HS-27A (cell line): ENCODE measurements at regions not wholly inside any gene's neighbourhood (a gene's known extent, or its start where the extent isn't known, plus 50 kb on each side); places are given as distances from the start of the nearest gene placed in this dataset.

Source experiments
- DNase-seq: peaks from one replicate; pipeline ENCODE4 v3.0.0-alpha.2; 2012; ENCODE audit warnings: low read depth, missing footprints

DNA sequence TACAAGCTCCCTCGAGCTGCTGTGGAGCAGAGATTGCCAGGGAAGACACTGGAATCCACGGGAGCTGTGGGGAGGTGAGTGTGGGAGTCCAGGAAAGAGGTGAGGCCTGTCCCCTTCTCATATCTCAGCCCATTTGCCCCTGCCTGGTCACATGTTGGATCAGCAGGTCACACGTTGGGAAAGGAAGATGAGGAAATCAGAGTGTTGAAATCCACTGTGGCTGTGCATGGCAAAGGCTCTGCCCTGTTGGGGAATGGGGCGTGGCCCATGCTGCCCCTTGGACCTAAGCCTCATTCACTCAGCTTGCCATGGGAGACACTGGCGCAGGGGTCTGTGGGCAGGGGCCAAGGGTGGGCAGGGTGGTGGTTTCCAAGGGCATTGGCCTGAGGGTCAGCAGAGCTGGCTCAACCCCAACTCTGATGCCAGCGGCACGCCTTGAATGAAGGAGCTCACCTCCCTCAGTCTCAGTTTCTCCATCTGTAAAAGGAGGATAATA is 85.4 kb upstream of the CPEB4 start:
- no peak for DNase-seq

DNA sequence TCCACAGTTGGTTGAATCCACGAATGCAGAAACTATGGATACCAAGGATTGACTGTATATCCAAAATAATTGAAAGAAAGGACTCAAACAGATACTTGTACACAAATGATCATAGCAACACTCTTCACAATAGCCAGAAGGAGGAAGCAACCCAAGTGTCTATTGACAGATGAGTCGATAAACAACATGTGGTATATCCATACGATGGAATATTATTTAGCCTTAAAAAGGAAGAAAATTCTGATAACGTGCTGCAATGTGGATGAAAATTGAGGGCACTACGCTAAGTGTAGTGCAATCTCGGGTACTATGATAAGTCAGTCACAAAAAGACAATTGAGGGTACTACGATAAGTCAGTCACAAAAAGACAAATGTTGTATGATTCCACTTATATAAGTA is 83.6 kb upstream of the CPEB4 start:
- no peak for DNase-seq

GRCh38 chr5:173806270-173807035 is 81.7 kb upstream of the CPEB4 start:
- no peak for DNase-seq

DNA sequence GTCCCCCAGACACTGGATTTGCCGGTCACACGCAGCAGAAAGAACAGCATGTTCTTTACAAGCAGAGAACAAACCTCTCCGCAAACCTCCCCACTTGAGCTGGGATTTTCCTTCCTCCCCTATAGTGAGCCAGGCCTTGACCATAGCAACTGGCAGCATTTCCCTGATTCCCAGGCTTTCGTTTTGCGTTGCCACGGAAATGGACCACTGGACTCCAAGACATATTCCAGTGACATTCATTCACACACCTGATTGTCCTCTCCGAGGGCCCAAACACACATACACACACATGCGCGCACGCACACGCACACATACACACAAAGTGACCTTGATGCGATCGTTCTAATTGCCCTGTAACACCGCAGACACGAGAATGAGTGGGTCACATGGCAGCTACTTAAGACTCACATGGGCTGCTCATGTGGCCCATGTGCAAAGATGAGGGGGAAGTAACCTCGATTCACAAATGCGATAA is 80.9 kb upstream of the CPEB4 start:
- DNase-seq = no peak

DNA sequence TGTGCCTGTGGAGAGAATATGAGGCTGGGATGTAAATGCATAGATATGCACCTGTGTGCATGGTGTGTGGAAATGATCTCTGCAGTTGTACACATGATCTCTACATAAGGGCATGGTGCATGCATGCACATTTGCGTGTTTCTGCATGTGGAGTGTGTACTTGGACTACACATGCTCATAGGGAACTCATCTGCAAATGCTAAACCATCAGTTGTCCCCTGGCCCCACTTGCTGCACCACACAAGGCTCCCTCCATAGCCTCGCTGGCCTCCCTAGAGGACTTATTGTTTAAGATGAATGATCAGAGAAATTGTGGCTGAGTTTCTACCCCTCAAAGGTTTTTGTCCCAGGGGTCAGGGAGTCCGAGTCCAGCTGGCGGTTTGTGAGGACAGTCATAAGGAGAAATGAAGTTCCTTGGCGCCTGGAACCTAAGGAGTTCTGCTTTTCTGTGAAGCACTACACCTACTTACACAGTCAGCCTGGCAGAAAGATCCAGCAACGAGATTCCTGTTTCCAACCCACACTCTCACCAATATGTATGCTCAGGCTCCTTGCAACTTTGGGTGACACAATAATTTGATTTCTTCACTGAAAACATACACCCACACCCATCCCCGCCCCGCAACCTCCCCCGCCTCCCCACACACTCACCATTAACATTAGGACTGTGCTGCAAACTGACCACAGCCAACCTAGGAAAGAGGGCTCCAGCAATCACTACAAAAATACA is 79.9 kb upstream of the CPEB4 start:
- no peak for DNase-seq

- no peak for DNase-seq
These were observed 79.1 kb upstream of the CPEB4 start for GRCh38 chr5:173809014-173809413.

GRCh38 chr5:173812811-173813550 is 75.2 kb upstream of the CPEB4 start:
- no peak for DNase-seq

DNA sequence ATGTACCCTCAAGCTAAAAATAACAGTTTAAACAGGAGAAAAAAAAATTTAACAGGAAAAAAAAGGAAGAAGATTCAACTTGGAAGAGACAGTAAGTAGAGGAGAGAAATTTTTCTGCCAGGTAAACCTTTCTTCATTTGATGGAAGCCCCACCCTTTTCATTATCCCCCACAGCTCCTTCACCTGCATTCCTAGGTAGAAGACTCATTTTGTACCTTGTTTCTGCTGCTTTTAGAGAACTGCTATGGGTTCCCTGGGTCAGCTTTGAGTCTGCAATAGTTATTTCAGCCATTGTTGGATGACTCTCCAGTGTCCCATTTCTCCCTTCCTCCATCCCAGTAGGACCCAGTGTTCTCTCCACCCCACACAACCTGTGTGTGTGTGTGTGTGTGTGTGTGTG is 74.1 kb upstream of the CPEB4 start:
- DNase-seq = no peak

GRCh38 chr5:173815571-173815970 is 72.6 kb upstream of the CPEB4 start:
- DNase-seq = no peak

DNA sequence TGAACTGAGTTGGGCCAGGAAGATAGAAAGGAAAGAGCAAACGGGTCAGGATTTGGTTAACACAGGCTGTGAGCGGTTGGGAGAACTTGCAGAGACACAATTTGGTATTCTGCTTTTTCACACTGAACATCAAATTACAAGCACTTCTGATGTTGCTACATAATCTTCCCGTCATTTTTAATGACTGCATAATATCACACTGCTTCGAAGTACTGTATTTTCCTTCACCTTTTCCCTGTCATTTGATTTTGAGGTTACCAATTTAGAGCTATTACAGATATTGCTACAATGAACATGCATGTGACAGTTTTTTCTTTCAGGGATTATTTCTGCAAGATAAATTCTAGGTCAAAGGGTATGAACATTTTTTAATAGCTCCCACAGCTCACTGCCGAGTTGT is 71.4 kb upstream of the CPEB4 start:
- DNase-seq = no peak

- DNase-seq = no peak
These were observed 70.6 kb upstream of the CPEB4 start for GRCh38 chr5:173817561-173817960.

GRCh38 chr5:173819521-173819920 is 68.6 kb upstream of the CPEB4 start:
- DNase-seq = no peak

DNA sequence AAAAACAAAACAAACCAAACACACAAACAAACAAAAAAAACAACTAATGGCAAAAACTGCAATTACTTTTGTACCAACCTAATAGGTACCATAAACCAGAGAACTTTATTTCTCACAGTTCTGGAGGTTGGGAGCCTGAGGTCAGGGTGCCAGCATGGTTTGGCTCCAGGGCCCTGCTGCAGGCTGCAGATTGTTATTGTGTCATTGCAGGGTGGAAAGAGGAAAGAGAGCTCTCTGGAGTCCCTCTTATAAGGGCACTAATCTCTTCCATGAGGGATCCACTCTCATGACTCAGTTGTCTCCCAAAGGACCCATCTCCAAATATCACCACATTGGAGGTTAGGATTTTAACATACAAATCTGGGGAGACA is 64.9 kb upstream of the CPEB4 start:
- DNase-seq = no peak

DNA sequence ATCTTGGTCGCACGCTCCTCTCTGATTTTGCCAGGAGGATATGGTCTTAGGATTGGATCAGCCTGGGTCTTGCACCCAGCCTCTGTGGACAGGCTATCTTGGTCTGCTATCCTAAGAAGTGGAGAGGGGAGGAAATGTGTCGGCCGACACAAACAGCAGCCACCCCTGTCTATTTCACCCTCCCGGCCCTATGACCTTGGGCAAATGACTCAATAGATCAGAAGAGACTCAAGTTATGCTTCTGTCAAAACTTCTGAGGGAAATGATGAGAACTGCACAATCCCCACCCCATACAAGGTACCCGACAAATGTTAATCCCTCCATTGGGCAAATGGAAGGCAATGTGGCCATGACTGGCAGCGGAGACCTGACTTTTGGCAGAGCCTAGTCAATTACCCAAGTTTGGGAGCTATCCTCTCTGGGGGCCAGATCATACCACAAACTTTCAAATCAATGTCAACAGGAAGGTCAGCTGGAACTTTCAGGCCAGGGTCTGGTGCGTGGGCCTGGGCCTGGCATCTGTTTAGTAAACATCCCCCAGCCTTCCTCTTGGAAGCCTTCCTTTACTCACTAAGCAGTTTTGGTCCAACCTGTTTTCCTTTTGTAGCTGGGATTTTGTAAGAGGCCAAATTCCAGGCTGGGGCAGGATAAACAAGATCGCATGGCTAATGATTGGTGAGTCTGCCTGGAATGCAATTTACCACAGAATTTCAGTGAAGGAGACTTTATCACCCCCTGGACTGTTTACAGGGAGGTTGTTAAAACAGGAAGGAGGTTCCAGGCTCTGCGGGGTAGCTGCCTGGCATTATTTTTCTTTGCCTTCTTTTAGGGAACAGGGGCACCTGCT is 64.2 kb upstream of the CPEB4 start:
- peak; percentile 27 for DNase-seq

DNA sequence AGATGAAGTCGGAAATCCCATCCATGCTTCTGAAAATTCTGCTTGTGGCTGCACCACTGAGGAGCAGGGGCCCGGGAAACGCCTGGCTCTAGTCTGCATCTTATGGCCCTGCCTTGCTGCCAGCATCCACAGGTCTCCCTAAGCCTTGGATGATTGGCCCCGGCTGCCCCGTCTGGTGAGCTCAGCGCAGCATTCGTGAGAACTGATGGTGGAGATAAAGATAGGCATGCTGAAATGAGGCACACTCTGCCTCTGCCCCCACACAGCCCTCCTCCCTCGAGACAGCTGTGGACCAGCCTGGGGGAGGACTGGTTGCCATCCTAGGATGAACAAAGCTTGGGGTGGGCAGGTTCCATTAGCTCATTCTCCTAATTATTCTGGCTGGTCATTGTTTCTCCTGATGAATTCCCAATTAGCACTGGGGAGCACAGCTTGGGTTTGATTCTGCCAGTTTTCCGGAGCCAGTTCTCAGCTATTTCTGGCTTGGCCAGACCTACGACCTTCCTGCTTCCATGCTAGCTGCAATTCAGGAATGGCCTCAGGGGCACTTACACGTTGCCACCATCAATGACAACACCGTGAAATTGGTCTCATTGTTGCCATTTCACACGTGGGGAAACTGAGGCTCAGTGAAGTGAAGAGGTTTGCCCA is 62.8 kb upstream of the CPEB4 start:
- DNase-seq = no peak

- no peak for DNase-seq
These were observed 62.1 kb upstream of the CPEB4 start for GRCh38 chr5:173826086-173826427.

DNA sequence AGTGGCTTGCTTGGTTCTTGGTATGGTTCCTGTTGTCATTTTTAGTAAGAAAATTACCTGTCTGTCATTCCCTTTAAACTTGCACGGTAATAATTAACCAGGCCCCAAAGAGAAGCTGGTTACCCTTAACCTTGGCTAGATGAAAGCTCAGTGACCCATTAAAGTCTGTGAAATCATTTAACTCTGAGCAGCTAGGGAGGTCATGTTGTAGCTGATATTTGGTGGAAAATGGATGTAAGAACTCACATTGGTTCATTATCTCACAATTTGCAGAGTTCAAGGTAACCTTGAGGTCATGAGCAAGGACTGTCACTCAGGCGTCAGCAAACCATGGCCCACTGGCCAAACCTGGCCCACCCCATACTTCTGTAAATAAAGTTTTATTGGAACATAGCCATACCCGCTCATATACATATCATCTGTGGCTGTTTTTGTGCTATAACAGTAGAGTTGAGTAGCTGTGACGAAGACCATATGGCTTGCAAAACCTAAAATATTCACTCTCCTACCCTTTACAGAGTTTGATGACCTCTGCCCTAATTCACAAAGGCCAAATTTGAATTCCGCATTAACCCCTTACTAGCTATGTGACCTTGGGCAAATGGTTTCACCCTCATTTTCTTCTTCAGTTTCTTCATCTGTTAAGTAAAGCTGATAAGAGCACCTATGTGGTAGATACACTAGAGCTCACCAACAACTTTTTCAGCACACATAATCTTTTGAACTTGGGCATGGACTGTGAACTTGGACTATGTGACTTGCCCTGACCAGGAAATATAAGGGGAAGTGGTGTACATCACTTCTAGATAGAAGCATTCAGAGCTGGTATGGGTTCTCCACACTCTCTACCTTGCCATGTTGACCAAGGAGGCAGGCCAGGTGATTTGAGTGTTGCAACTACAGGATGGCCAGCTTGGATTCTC is 61.5 kb upstream of the CPEB4 start:
- DNase-seq = no peak

GRCh38 chr5:173828952-173829351 is 59.2 kb upstream of the CPEB4 start:
- no peak for DNase-seq

GRCh38 chr5:173829826-173830225 is 58.3 kb upstream of the CPEB4 start:
- no peak for DNase-seq

DNA sequence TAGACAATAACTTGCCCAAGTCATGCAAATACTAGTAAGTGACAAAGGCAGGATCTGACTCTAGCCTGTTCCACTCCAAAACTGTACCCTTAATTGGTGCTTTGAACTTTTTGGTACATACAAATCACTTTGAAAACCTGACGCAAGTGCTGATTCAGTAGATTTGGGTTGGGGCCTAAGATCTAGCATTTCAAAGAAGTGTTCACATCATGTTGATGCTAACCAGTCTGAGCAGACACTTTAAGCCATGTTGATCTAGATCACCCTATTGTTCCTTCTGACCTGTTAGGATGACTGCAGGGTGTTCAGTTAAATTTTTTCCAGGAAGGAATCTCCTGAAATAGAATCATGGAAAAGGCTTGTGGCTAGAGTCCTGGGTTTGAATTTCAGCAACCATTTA is 57.7 kb upstream of the CPEB4 start:
- no peak for DNase-seq
